ENCODE measurements at regions not wholly inside any gene's neighbourhood (a gene's known extent, or its start where the extent isn't known, plus 50 kb on each side); places are given as distances from the start of the nearest gene placed in this dataset.

DNA sequence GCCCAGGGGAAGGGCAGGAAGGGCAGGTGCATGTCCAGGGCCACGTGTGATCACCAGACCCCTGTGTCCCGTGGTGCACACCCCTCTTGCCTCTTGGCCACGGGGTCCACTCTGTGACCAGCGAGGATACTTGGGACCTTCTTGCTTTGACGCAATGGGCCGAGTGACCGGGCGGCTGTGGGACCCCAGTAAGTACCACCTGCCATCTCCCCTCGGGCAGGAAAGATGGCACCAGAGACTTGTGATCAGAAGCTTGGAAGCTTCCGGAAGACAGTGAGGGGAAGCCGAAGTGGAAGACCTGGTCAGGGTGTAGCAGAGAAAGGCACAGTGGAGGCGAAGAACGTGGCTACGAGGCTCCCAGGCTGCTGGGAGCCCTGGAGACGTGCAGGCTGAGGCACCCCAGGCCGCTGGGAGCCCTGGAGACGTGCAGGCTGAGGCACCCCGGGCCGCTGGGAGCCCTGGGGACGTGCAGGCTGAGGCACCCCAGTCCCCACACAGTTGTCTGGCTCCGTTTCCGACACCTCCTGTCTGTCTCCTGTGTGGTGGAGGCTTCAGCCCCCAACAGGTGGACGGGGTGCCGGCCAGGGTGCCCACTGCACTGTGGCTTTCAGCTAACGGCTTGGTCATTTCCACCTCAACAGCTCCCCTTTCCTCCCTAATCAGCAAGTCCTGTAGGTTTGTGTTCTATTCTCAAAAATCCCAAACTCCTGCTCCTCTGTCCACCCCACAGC lies 663.5 kb downstream of the BRD1 start:
- TF ChIP-seq, protein P1, sequence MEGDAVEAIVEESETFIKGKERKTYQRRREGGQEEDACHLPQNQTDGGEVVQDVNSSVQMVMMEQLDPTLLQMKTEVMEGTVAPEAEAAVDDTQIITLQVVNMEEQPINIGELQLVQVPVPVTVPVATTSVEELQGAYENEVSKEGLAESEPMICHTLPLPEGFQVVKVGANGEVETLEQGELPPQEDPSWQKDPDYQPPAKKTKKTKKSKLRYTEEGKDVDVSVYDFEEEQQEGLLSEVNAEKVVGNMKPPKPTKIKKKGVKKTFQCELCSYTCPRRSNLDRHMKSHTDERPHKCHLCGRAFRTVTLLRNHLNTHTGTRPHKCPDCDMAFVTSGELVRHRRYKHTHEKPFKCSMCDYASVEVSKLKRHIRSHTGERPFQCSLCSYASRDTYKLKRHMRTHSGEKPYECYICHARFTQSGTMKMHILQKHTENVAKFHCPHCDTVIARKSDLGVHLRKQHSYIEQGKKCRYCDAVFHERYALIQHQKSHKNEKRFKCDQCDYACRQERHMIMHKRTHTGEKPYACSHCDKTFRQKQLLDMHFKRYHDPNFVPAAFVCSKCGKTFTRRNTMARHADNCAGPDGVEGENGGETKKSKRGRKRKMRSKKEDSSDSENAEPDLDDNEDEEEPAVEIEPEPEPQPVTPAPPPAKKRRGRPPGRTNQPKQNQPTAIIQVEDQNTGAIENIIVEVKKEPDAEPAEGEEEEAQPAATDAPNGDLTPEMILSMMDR (IDR thresholded peaks at IDR 0.05; ENCODE audit: low read depth, low read length), result no peak
- DNase-seq (ENCODE audit: extremely low read depth, low read depth), result no peak

DNA sequence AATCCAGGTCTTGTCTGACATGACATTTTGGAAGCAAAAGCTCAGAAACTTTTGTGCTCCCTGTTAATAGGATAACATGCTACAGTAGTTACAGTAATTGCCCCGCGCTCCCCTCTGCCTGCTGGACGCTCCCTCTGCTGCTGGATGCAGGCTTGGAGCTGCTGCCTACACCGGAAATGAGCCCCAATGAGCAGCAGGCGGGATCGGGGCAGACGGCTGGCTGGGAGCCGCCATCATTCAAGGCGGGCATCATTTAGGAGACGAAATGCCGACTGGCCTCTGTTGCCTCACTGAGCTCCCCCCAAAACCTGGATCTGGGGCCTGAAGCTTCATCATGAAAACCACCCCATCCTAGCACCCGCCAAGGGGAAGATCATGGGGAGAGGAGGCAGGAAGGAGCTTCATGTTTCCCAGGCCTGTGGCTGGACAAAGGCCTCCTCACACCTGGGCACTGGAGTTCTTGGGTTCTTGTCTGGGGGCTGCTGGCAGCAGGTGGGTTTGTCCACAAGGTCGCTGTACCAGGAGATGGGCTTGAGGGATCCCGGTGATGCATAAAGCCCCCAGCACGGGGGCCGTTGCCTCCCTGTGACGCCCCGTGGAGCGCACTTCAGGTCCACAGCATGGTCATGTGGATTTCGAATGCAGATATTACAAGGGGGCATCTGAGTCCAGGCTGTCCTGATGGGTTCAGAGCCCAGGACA lies 664.3 kb downstream of the BRD1 start:
- TF ChIP-seq, protein P1 (IDR thresholded peaks at IDR 0.05; ENCODE audit: low read depth, low read length), result no peak
- no peak for DNase-seq (ENCODE audit: extremely low read depth, low read depth)

DNA sequence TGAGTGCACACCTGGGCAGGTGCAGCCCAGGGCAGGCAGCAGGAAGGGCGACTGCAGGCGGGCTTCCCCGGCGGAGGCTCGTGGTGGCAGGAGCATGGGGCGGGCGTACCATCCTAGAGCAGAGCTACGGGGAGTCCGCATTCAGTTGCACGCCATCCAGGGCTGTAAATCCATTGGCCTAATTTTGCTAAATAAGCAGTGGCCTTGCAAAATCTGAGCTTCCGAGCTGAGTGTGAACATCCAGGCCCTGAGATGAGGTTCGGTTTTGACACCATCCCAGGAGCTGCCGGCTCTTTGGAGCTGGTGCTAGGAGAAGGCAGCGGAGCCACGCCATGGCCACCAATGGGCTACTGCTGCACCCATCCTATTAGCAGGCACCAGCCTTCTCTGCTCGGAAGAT lies 664.8 kb downstream of the BRD1 start:
- TF ChIP-seq, protein P1 (IDR thresholded peaks at IDR 0.05; ENCODE audit: low read depth, low read length), result no peak
- no peak for DNase-seq (ENCODE audit: extremely low read depth, low read depth)

DNA sequence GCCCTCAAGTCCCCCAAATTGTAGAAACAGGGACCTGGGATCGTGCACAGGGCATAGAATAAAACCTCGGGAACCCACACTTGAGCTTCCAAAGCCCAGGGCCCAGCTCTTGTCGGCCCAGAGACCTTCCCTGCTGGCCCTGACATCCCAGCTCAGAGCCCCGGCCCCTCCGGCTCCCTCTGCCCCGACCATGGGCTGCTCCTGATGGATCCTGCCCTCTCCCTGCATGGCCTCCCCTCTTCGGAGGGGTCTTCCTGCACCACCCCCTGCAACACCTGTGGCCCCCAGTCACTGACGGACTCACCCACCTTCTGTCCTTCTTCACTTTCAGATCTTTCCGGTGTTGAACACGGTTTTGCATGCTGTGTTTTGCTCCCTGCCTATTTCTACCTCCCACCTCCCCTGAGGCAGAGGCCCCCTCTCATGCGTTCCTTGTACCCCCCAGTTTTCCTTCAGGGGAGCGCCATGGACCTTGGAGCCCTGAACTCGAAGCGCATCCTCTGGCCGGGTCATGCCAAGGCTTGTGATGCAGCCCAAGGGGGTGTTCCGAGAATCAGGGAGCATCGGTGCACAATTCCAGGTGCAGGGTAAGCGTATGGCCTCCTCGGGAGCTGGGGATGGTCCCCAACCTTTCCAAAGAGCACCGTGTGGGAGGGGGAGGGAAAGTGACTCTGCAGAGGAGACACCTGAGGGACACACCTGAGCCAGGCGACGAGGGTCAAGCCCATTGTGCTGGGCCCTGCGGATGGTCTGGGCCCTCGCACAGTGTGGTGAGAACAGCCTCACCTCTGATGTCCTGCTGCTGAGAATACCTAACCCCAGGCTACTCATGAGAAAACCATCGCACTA lies 666.4 kb downstream of the BRD1 start:
- TF ChIP-seq, protein P1 (IDR thresholded peaks at IDR 0.05; ENCODE audit: low read depth, low read length), result no peak
- no peak for DNase-seq (ENCODE audit: extremely low read depth, low read depth)

DNA sequence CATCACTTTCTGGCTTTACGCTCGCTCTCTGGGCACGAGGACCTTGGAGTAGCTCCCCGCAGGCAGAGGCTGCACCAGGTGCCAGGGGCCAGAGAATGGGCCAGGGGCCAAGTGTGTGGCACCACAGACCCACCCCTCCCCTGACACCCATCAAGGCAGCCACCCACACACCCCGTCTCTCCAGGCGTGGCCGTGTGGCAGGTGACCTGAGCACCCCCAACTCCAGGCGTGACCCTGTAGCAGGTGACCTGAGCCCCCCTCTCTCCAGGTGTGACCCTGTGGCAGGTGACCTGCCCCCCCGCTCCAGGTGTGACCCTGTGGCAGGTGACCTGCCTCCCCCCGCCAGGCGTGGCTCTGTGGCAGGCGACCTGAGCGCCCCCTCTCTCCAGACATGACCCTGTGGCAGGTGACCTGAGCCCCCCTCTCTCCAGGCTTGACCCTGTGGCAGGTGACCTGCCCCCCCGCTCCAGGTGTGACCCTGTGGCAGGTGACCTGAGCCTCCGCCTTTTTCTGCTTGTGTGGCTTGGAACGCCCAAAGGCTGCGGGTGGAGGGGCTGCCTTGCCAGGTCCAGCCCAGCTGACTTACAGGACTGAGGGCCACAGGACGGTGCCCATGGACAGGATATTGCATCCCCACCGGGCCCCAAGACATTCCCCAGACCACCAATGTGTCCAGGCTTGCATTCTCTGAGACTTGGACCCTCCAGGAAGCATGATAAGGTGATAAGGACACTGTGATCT lies 667.2 kb downstream of the BRD1 start:
- DNase-seq (ENCODE audit: extremely low read depth, low read depth), result no peak
- TF ChIP-seq, protein P1 (IDR thresholded peaks at IDR 0.05; ENCODE audit: low read depth, low read length), result no peak

DNA sequence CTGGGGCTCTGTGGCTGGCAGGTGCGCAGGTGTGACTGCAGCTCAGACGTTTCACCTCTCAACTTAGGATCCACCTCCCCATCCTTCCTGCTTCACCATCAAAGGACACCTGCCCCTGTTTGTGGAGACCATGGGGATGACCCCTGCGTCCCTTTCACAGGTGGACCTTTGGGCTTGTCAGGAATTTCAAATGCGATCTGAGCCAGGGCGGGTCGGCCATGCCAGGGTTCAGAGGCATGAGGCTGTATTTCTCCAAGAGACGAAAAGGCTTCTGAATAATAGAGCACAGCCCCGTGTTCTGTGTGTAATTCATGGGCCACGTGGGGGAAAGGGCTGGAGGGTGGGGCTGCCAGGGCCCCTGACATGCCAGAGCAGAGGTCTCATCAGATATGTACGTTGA lies 668.0 kb downstream of the BRD1 start:
- TF ChIP-seq, protein P1 (IDR thresholded peaks at IDR 0.05; ENCODE audit: low read depth, low read length), result no peak
- no peak for DNase-seq (ENCODE audit: extremely low read depth, low read depth)
